ENCODE measurements at regions not wholly inside any gene's neighbourhood (a gene's known extent, or its start where the extent isn't known, plus 50 kb on each side); places are given as distances from the start of the nearest gene placed in this dataset.

DNA sequence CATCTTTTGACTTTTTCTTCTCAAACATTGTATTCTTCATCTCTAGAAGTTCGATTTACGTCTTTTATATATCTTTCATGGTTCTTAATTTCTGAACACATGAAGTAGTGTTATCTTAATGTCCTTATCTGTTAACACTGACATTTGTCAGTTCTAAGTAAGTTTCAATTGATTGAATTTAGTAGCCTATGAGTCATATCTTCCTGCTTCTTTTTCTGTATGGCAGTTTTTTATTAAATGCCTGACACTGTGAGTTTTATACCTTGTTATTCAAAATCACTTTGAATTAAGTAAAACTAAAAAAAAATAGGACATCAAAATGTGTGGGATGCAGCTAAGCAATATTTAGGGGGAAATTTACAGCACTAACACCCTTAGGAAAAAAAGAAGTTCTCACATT is 707.0 kb upstream of the ACO1 start:
- H3K9me3 ChIP-seq (ENCODE audit: control insufficient read depth, insufficient read depth, low read depth, low read length), result no peaks in the 10 kb centered on the region
- ChIA-PET CTCF (no interaction called here), POLR2A (no interaction called here)
- ATAC-seq (no peak), DNase-seq (ENCODE audit: low read depth, low spot score) (no peak)
- no peak overlapping the region for H3K27ac ChIP-seq (ENCODE audit: low read length)
- in situ Hi-C loops (cut with HindIII; ENCODE audit: low pct_unique_long_range_greater_than_20kb, low sequenced_read_pairs) (no loop called here), intact Hi-C loops (cut with micrococcal nuclease; ENCODE audit: unreplicated experiment) (no loop called here)
- H3K4me3 ChIP-seq (ENCODE audit: low read depth in 2 of 2, low read length in 2 of 2), result no peak overlapping the region
- no peak for TF ChIP-seq SIN3A (IDR thresholded peaks at IDR 0.05; ENCODE audit: borderline replicate concordance, insufficient read depth, low read depth, low read length)
- no peaks in the 10 kb centered on the region for H3K36me3 ChIP-seq (ENCODE audit: control insufficient read depth, insufficient read depth, low read length)
- H3K27me3 ChIP-seq (ENCODE audit: control insufficient read depth, insufficient read depth, low read length), result no peaks in the 10 kb centered on the region
- no peaks in the 10 kb centered on the region for H3K4me1 ChIP-seq (ENCODE audit: control insufficient read depth, insufficient read depth, low read length)
- no TSS peak for BruUV-seq (replicated peaks)

GRCh38 chr9:31677877-31678276 is 706.6 kb upstream of the ACO1 start:
- no peak overlapping the region for H3K4me3 ChIP-seq (ENCODE audit: low read depth in 2 of 2, low read length in 2 of 2)
- ATAC-seq, result no peak
- intact Hi-C loops (cut with micrococcal nuclease; ENCODE audit: unreplicated experiment), result no loop called here

More at GRCh38 chr9:31677877-31678276, 706.6 kb upstream of the ACO1 start:
- Histone ChIP-seq H3K27ac (ENCODE audit: low read length) (no peak overlapping the region), H3K4me1 (ENCODE audit: control insufficient read depth, insufficient read depth, low read length) (no peaks in the 10 kb centered on the region), H3K9me3 (ENCODE audit: control insufficient read depth, insufficient read depth, low read depth, low read length) (no peaks in the 10 kb centered on the region), H3K27me3 (ENCODE audit: control insufficient read depth, insufficient read depth, low read length) (no peaks in the 10 kb centered on the region), H3K36me3 (ENCODE audit: control insufficient read depth, insufficient read depth, low read length) (no peaks in the 10 kb centered on the region)
- POLR2A ChIA-PET, result no interaction called here
- DNase-seq (ENCODE audit: low read depth, low spot score), result no peak
- TF ChIP-seq CTCF (IDR thresholded peaks at IDR 0.05) (no peak), SIN3A (IDR thresholded peaks at IDR 0.05; ENCODE audit: borderline replicate concordance, insufficient read depth, low read depth, low read length) (no peak), TCF7L2 (IDR thresholded peaks at IDR 0.05; ENCODE audit: low read depth, low read length) (no peak), REST (IDR thresholded peaks at IDR 0.05; ENCODE audit: insufficient read depth in 1 of 2, low read depth in 2 of 2, low read length in 1 of 2) (no peak), POLR2AphosphoS5 (IDR thresholded peaks at IDR 0.05; ENCODE audit: low read depth, low read length) (no peak)
- CTCF ChIA-PET, result no interaction called here
- in situ Hi-C loops (cut with HindIII; ENCODE audit: low pct_unique_long_range_greater_than_20kb, low sequenced_read_pairs), result no loop called here
- no TSS peak for BruUV-seq (replicated peaks)
